ENCODE measurements at regions not wholly inside any gene's neighbourhood (a gene's known extent, or its start where the extent isn't known, plus 50 kb on each side); places are given as distances from the start of the nearest gene placed in this dataset.

DNA sequence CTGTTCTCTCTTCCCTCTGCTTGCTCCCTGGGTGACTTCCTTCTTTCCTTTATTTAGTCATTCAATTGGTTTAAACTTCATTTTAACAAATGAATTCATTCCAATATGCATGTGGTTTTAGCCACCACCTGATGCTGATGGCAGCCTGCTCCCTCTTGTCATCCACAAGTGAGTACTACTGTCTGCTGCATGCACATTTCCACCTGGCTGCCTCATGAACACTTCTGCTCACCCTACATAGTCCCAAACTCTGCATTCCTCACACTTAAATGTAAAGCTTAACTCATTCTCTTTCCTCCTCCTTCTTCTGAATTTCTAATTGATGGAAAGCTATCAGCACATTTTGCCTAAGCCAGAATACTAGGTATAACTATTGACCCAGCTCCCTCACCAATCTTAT, 184.7 kb upstream of the ZNF462 start:
- no peak for DNase-seq
- H3K4me3 ChIP-seq = no peak overlapping the region
- H3K36me3 ChIP-seq (ENCODE audit: insufficient read depth in 1 of 2, low read depth in 1 of 2) = no peaks in the 10 kb centered on the region
- no peak for ATAC-seq
- H3K9me3 ChIP-seq = no peaks in the 10 kb centered on the region
- H3K27ac ChIP-seq = no peak overlapping the region
- intact Hi-C loops (cut with DNase I) = no loop called here
- TF ChIP-seq, protein P1, sequence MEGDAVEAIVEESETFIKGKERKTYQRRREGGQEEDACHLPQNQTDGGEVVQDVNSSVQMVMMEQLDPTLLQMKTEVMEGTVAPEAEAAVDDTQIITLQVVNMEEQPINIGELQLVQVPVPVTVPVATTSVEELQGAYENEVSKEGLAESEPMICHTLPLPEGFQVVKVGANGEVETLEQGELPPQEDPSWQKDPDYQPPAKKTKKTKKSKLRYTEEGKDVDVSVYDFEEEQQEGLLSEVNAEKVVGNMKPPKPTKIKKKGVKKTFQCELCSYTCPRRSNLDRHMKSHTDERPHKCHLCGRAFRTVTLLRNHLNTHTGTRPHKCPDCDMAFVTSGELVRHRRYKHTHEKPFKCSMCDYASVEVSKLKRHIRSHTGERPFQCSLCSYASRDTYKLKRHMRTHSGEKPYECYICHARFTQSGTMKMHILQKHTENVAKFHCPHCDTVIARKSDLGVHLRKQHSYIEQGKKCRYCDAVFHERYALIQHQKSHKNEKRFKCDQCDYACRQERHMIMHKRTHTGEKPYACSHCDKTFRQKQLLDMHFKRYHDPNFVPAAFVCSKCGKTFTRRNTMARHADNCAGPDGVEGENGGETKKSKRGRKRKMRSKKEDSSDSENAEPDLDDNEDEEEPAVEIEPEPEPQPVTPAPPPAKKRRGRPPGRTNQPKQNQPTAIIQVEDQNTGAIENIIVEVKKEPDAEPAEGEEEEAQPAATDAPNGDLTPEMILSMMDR (IDR thresholded peaks at IDR 0.05) = no peak
- peaks cover 6% of the 10 kb centered on the region for H3K4me1 ChIP-seq
- no peaks in the 10 kb centered on the region for H3K27me3 ChIP-seq (ENCODE audit: insufficient read depth in 3 of 3, low read length in 2 of 3)

GRCh38 chr9:106682420-106682819, 180.5 kb upstream of the ZNF462 start:
- no peaks in the 10 kb centered on the region for H3K27me3 ChIP-seq (ENCODE audit: insufficient read depth in 3 of 3, low read length in 2 of 3)
- no peaks in the 10 kb centered on the region for H3K9me3 ChIP-seq
- H3K27ac ChIP-seq = no peak overlapping the region
- WGBS, 3 donors = 75 to 86% (median 80%) methylated on average over 2 of the region's 2 CpGs
- ATAC-seq = no peak
- H3K4me1 ChIP-seq = no peaks in the 10 kb centered on the region
- no peak overlapping the region for H3K4me3 ChIP-seq
- TF ChIP-seq, protein P1 (IDR thresholded peaks at IDR 0.05) = no peak
- no peaks in the 10 kb centered on the region for H3K36me3 ChIP-seq (ENCODE audit: insufficient read depth in 1 of 2, low read depth in 1 of 2)
- no peak for DNase-seq
- intact Hi-C loops (cut with DNase I) = no loop called here

GRCh38 chr9:106683454-106683853, 179.5 kb upstream of the ZNF462 start:
- intact Hi-C loops (cut with DNase I) = no loop called here

DNA sequence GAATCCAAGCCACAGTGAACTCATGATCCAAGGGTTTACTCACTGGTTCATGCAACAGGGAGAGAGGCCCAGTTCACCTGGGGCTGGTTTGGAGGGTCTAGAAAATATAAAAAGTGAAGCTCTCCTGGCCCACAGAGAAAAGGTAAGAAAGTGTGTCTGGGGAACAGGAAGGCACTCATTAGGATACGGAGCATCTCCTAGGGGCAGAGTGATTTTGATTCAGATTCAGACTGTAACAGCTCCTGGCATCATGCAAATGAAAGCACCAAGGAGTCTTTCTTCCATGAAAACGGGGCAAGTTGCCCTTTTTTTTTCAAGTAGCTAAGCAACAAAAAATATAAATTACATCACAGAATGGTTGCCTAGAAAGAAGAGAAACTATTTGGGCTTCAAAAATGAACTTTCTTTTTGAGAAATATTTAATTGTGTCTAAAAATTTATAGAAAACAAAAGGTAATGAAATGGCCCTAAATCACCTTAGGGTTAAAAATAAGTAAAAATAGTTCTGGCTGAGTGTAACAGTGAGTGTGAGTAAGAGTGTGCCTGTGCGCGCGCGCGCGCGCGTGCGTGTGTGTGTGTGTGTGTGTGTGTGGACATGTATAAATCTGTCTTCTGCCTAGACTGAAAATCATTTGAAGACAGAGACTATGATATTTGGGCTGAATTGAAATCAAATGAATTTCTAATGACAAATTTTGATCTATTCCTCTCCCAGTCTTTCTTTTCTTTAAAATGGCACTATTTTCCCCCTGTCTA, 177.8 kb upstream of the ZNF462 start:
- H3K27me3 ChIP-seq (ENCODE audit: insufficient read depth in 3 of 3, low read length in 2 of 3) = no peaks in the 10 kb centered on the region
- TF ChIP-seq, protein P1 (IDR thresholded peaks at IDR 0.05) = no peak
- intact Hi-C loops (cut with DNase I) = no loop called here
- no peaks in the 10 kb centered on the region for H3K9me3 ChIP-seq
- no peaks in the 10 kb centered on the region for H3K36me3 ChIP-seq (ENCODE audit: insufficient read depth in 1 of 2, low read depth in 1 of 2)
- no peaks in the 10 kb centered on the region for H3K4me1 ChIP-seq
- ATAC-seq = no peak
- no peak overlapping the region for H3K27ac ChIP-seq
- DNase-seq = no peak
- WGBS, 3 donors = 64 to 84% (median 75%) methylated on average over 11 of the region's 11 CpGs
- H3K4me3 ChIP-seq = no peak overlapping the region

More at GRCh38 chr9:106683454-106683853, 179.5 kb upstream of the ZNF462 start:
- Histone ChIP-seq H3K27me3 (ENCODE audit: insufficient read depth in 3 of 3, low read length in 2 of 3) (no peaks in the 10 kb centered on the region), H3K36me3 (ENCODE audit: insufficient read depth in 1 of 2, low read depth in 1 of 2) (no peaks in the 10 kb centered on the region), H3K4me1 (no peaks in the 10 kb centered on the region), H3K9me3 (no peaks in the 10 kb centered on the region), H3K27ac (no peak overlapping the region), H3K4me3 (no peak overlapping the region)
- TF ChIP-seq, protein P1 (IDR thresholded peaks at IDR 0.05) = no peak
- no peak for DNase-seq
- no peak for ATAC-seq

DNA sequence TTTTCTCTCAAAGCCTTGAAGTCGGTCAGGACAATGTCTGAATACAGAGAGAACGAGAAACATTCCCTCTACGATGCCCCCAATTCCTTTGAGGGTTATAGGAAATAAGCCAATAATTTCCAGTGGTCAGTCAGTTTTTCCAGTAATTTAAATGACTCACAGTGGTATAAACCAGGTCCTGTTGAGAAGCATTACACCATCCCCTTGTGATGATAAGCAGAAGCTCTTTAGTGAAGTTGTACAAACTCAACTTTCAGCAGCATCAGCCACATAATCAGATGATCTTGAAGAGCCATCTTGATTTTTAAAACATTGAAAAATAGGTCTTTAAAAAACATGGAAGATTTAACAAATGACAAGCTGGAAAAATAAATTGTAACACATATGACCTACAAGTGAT, 173.9 kb upstream of the ZNF462 start:
- WGBS, 3 donors = 66 to 91% (median 81%) methylated on average over 3 of the region's 3 CpGs
- TF ChIP-seq, protein P1 (IDR thresholded peaks at IDR 0.05) = no peak
- Histone ChIP-seq H3K9me3 (no peaks in the 10 kb centered on the region), H3K4me1 (no peaks in the 10 kb centered on the region), H3K27me3 (ENCODE audit: insufficient read depth in 3 of 3, low read length in 2 of 3) (no peaks in the 10 kb centered on the region), H3K36me3 (ENCODE audit: insufficient read depth in 1 of 2, low read depth in 1 of 2) (no peaks in the 10 kb centered on the region), H3K4me3 (no peak overlapping the region), H3K27ac (no peak overlapping the region)
- intact Hi-C loops (cut with DNase I) = no loop called here
- DNase-seq (no peak), ATAC-seq (no peak)

Measured in psoas muscle (tissue), 7 donors.